Fibroblast of the aortic adventitia (primary cell): ENCODE measurements at regions not wholly inside any gene's neighbourhood (a gene's known extent, or its start where the extent isn't known, plus 50 kb on each side); places are given as distances from the start of the nearest gene placed in this dataset.
"Not testable (repeated sequence)": the region's sequence is repeated elsewhere in the genome, so short reads cannot be mapped to it uniquely, and the experiment has no call there.

Source experiments
- DNase-seq: peaks from one replicate; pipeline ENCODE4 v3.0.0-alpha.2; 2010; ENCODE audit warnings: low read depth
- H3K4me3 ChIP-seq: 2 replicates; pipeline ENCODE4 v1.5.1; 2011; ENCODE audit warnings: low read depth, mild to moderate bottlenecking, control low read depth, low read length, moderate library complexity
- TF ChIP-seq, protein P1 (sequence below): IDR thresholded peaks from 2 replicates; pipeline ENCODE4 v1.5.1; 2011; ENCODE audit warnings: mild to moderate bottlenecking, low read length, control low read depth, inconsistent platforms; ENCODE audit not compliant: insufficient read depth

DNA sequence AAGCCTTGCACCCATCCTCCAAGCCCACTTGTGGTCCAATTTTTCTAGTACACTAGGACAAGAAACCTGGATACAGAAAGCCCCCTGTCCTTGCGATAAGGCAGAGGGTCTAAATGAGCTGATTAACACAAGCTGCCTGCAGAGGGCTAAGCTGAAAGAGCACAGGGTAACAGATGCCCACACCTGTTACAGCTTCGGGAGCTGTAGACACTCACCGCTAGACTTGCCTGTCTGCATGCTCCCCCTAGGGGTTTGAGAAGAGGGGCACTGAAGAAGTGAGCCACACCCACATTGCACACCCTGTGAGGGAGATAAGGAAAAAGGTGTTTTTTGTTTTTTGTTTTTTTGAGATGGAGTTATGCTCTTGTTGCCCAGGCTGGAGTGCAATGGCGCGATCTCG, 386.5 kb upstream of the AUTS2 start:
- TF ChIP-seq, protein P1, sequence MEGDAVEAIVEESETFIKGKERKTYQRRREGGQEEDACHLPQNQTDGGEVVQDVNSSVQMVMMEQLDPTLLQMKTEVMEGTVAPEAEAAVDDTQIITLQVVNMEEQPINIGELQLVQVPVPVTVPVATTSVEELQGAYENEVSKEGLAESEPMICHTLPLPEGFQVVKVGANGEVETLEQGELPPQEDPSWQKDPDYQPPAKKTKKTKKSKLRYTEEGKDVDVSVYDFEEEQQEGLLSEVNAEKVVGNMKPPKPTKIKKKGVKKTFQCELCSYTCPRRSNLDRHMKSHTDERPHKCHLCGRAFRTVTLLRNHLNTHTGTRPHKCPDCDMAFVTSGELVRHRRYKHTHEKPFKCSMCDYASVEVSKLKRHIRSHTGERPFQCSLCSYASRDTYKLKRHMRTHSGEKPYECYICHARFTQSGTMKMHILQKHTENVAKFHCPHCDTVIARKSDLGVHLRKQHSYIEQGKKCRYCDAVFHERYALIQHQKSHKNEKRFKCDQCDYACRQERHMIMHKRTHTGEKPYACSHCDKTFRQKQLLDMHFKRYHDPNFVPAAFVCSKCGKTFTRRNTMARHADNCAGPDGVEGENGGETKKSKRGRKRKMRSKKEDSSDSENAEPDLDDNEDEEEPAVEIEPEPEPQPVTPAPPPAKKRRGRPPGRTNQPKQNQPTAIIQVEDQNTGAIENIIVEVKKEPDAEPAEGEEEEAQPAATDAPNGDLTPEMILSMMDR, result no peak
- DNase-seq, result no peak
- H3K4me3 ChIP-seq, result no peak overlapping the region

DNA sequence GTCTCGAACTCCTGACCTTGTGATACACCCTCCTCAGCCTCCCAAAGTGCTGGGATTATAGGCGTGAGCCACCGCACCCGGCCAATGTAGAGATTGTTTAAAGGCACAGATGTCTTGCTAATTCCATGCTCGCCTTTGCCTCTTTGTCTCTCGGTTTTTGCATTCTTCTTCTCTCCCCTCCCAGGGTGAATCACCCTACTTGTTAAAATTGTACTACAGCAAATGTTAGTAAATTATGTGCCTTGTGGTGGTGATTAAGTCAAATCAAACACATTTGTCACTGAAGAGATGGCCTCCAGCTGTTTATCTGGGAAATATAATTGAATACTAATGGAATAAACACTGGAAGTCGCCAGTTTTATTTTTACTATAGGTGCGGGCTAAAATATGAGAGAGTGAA, 384.4 kb upstream of the AUTS2 start:
- no peak for DNase-seq
- TF ChIP-seq, protein P1, result no peak
- no peak overlapping the region for H3K4me3 ChIP-seq

DNA sequence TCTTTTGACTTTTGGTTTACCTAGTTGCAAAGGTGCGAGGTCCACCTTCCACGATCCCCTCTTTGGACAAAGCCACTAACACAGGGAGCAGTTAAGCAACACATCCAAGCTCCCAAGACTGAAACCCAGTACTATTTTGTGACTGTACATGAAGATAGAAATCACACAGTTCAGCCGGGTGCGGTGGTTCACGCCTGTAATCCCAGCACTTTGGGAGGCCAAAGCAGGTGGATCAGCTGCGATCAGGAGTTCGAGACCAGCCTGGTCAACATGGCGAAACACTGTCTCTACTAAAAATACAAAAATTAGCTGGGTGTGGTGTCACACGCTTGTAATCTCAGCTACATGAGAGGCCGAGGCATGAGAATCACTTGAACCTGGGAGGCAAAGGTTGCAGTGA, 382.8 kb upstream of the AUTS2 start:
- DNase-seq, H3K4me3 ChIP-seq: not testable (repeated sequence)

DNA sequence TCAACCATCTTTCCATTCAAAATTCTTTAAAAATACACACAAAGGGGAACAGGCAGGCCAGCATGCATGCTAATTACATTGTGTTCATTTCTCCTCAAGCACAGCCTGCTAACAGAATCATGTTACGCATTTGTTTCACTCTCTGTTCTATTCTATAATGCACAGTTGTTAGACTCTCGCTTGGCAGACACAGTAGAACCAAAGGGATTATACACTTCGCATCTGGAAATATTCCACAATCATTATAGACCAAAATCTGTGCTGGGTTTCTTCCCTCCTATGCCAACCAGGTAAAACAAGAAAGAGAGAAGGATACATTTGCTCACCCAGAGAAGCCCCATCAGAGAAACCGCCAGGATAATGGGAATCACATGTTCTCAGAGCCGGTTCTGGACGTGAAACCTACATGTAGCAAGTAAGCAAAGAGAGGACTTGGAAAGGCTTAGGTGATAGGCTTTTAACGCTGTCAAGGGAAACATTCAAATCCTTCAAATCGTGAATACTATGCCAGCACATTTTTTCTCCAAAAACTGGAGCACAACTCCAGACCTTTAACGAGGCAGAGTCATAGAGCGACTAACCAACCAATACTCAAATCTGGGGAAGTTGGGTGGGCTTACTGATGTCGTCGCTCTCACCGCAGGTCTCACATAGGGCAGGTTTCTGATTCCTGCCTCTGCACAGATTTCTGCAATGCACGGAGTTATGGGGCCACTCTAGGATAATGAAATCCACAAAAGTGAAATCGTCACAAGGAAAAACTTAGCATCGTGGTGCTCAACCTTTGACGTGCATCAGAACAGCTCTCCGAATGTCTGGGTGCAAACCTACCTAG, 380.5 kb upstream of the AUTS2 start:
- no peak overlapping the region for H3K4me3 ChIP-seq
- DNase-seq, result no peak
- TF ChIP-seq, protein P1, result no peak

DNA sequence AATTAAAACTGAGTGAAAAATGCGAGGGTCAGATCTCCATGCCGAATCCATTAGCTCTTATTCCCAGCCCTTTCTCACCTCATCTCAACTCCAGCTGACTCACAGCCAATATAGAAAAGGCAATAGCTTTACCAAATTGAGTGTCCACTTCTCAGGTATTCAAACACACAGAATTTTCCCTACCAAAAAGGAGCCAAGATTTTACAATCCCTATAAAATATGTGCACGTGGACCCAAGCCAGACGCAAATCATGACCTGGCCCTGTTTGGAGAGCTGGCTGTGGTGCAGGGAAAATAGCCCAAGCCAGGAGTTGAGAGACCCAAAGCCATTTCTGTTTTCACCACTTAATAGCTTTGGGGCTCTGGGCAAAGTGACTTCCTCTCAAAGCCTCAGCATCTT, 379.7 kb upstream of the AUTS2 start:
- DNase-seq, result no peak
- H3K4me3 ChIP-seq, result no peak overlapping the region
- TF ChIP-seq, protein P1, result no peak

DNA sequence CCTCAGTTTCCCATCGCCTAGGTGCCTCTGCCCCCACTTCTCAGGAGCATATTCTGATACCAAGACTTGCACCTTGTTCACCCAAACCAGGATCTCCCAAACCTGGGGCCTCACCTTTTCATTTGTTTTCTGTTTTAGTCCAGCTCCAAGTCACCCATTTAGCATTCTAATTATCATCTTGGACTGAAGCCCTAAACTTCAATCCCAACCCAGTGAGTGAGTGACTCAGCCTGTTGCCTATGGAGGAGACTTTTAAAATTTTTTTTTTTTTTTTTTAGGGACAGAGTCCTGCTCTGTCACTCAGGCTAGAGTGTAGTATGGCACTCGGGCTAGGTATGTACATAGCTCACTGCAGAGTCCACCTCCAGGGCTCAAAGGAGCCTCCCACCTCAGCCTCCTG, 378.9 kb upstream of the AUTS2 start:
- no peak overlapping the region for H3K4me3 ChIP-seq
- TF ChIP-seq, protein P1, result no peak
- no peak for DNase-seq

DNA sequence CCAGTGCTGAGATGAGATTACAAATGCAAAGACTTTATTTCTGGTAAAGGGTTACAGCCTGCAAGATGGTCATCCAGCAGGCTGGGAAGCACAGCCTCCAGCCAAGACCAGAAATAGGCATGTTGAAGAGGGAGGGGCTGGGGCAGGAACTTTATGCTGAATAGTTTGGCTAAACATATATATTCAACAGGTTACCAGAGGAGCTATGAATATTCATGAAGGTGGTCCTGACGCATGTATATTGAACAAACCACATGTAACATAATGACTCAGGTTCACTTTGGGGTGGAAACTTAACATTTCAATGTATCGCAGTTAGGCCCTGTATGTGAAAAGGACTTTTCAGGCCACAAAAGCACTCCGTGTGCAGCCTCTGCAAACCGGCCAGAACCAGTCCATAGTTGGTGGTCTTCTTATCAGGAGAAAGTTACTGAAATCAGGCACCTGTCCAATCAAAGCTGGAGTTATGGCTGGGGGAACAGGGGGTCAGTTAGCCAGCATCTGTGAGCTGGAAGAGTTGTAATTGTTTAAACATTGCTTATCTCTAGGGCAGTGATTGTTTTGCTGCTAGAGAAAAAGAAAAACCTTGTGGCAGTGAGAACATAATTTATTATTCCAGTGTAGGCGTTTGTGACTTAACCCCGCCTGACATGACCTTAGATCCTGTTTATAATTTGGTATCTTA, 372.9 kb upstream of the AUTS2 start:
- H3K4me3 ChIP-seq, result no peak overlapping the region
- TF ChIP-seq, protein P1, result no peak
- no peak for DNase-seq
